ENCODE measurements at regions not wholly inside any gene's neighbourhood (a gene's known extent, or its start where the extent isn't known, plus 50 kb on each side); places are given as distances from the start of the nearest gene placed in this dataset.
"Not testable (repeated sequence)": the region's sequence is repeated elsewhere in the genome, so short reads cannot be mapped to it uniquely, and the experiment has no call there.

GRCh38 chr7:149992366-149992765 lies 118.6 kb downstream of the ATP6V0E2 start:
- not testable (repeated sequence) for DNase-seq (ENCODE audit: low read depth, low spot score)

DNA sequence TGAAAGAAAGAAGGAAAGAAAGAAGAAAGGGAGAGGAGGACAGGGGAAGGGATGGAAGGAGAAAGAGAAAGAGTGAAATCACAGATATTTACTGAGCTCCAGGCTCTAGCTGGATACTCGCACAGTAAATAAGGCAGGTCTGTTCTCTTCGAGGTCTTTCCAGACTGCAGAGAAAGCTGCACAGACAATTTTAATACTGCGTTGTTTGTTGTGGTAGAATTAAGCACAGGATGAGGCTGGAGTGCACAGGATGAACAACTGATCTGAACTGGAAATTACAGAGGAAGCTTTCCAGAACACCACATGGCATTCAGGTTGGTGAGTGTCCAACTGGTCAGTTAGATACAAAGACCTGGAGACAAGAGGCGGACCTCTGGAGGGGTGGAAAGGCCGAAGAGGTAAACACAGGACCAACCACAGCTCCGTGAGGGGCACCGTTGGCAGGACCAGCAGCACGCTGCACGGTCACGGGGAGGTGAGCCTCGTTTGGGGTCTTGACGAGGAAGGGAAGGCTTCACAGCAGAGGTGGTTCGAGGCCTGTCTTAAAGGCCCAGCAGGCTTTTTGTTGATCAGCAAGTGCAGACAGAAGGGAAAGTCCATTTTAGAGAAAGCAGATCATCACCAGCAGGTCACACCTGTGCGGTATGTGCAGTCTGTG lies 121.7 kb downstream of the ATP6V0E2 start:
- not testable (repeated sequence) for DNase-seq (ENCODE audit: low read depth, low spot score)

DNA sequence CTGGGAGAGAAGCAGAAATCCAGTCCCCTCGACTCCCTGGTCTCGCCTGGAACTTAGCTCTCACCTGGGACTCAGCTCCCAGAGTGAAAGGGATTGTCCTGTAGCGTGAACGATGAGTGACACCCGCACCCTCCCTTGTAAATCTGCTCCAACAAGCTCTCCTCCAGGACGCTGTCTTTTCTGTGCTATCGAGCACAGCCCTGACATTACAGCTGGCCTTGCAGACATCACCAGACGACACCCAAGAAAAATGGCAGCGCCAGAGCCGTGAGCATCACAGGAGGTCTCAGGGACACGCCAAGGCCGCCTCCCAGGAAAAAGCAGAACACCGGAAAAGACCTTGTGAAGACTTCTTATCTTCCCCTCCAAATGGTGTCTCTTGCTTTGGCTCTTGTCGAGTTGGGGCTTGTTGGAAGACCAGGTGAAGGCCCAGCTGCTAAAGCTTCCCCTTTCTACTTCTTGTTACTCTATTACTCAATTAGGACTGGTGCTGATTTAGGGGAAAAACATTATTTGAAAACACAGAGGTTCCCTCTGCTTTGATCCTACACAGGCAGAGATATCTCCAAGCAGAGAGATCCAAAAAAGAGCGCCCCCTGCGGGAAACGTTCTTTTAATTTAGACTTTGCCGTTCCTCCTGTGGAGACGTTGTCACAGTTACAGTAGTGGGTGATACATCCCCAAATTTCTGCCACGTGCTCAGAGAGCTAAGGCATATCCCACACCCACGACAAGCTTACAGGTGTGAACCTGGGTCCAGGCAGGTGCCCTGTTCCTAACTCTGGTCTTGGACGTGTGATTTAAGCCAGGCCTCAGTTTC lies 127.2 kb downstream of the ATP6V0E2 start:
- not testable (repeated sequence) for DNase-seq (ENCODE audit: low read depth, low spot score)

DNA sequence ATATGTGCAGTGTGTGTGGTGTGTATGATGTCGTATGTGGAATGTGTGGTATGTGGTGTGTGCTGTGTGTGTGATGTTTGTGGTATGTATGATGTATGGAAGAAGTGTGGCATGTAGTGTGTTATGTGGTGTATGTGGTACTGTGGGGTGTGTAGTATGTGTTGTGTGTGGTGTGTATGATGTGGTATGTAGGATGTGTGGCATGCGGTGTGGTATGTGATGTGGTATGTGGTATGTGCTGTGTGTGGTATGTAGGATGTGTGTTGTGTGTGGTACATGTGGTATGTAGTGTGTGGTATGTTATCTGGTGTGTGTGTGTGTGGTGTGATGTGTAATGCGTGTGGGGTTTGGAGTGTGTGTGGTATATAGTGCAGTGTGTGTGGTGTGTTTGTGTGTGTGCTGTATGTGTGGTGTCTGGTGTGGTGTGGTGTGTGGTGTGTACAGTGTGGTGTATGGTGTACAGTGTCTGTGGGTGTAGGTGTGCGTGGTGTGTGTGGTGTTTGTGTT lies 129.6 kb downstream of the ATP6V0E2 start:
- no peak for DNase-seq (ENCODE audit: low read depth, low spot score)

- not testable (repeated sequence) for DNase-seq (ENCODE audit: low read depth, low spot score)
Measured at GRCh38 chr7:150003973-150004372, 130.2 kb downstream of the ATP6V0E2 start.

DNA sequence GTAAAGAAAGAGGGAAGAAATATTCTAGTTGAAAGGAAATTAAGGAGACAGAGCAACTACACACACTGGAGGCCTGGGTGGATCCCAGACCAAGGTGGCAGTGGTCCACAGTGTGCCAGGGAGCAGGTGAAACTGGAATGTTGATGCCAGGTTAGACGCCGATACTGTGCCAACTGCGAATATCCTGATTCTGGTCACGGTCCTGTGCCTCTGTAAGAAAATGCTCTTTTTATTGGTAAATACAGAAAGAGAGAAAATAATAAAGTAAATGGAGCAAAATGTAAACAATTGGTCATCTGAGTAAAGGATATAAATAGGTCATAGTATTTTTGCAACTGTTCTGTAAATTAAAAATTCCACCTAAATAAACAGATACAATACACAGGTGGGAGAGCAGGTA lies 131.1 kb downstream of the ATP6V0E2 start:
- not testable (repeated sequence) for DNase-seq (ENCODE audit: low read depth, low spot score)

GRCh38 chr7:150009620-150010303 lies 136.0 kb downstream of the ATP6V0E2 start:
- not testable (repeated sequence) for DNase-seq (ENCODE audit: low read depth, low spot score)

- DNase-seq (ENCODE audit: low read depth, low spot score) = not testable (repeated sequence)
Measured at GRCh38 chr7:150016651-150017189, 143.0 kb downstream of the ATP6V0E2 start.

- not testable (repeated sequence) for DNase-seq (ENCODE audit: low read depth, low spot score)
Measured at GRCh38 chr7:150020210-150020609, 146.4 kb downstream of the ATP6V0E2 start.

- DNase-seq (ENCODE audit: low read depth, low spot score) = not testable (repeated sequence)
Measured at GRCh38 chr7:150024550-150025490, 151.1 kb downstream of the ATP6V0E2 start.

GRCh38 chr7:150025802-150026201 lies 152.0 kb downstream of the ATP6V0E2 start:
- DNase-seq (ENCODE audit: low read depth, low spot score) = not testable (repeated sequence)

DNA sequence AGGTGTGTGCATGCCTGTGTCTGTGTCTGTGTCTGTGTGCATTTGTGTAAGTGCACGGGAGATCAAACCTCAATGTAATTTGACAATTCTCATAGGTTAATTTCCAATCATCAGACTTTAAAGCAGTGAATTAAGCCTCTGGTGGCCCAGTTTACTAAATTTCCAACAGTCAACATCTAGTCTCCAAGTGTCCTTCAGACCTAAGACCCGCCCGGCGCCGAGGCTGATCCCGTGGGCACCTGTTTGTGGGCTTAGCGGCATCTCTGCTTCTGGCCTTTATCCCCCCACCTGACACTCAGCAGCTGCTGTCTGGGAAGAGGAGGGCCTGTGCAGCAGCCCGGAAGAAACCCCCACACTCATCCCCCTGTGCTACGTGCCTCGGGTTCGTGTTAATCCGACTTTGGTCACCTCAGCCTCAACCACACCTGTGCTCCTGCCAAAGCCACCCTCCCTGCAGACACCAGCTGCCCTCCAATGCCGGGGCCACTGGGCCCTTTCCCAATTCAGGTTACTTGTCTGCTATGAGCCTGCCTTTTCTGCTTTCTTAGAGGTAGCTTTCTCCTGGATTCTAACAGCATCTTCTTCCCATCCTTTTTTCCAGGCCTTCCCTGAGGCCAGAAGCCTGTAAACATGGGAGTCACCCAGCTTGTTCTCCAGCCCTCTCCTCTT lies 154.7 kb downstream of the ATP6V0E2 start:
- DNase-seq (ENCODE audit: low read depth, low spot score) = not testable (repeated sequence)

GRCh38 chr7:150029013-150029389 lies 155.2 kb downstream of the ATP6V0E2 start:
- DNase-seq (ENCODE audit: low read depth, low spot score) = not testable (repeated sequence)

- DNase-seq (ENCODE audit: low read depth, low spot score) = not testable (repeated sequence)
Measured at GRCh38 chr7:150031733-150032132, 158.0 kb downstream of the ATP6V0E2 start.

DNA sequence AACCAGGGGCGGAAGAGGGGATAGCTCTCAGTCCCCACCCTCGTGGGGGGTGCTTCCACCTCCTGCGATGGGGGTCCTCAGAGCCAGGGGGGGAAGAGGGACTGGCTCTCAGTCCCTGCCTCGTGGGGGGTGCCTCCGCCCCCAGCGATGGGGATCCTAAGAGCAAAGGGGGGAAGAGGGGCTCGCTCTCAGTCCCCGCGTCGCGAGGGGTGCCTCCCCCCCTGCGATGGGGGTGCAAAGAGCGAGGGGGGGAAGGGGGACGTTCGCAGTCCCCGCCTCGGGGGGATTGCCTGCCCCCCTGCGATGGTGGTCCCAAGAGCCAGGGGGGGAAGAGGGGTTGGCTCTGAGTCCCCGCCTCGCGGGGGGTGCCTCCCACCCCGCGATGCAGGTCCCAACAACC lies 159.9 kb downstream of the ATP6V0E2 start:
- DNase-seq (ENCODE audit: low read depth, low spot score) = not testable (repeated sequence)

DNA sequence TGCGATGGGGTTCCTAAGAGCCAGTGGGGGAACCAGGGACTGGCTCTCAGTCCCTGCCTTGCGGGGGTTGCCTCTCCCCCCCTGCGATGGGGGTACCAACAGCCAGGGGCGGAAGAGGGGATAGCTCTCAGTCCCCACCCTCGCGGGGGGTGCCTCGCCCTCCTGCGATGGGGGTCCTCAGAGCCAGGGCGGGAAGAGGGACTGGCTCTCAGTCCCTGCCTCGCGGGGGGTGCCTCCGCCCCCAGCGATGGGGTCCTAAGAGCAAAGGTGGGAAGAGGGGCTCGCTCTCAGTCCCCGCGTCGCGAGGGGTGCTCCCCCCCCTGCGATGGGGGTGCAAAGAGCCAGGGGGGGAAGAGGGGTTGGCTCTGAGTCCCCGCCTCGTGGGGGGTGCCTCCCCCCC lies 162.0 kb downstream of the ATP6V0E2 start:
- DNase-seq (ENCODE audit: low read depth, low spot score) = not testable (repeated sequence)

- DNase-seq (ENCODE audit: low read depth, low spot score) = not testable (repeated sequence)
Measured at GRCh38 chr7:150039061-150039460, 165.3 kb downstream of the ATP6V0E2 start.

DNA sequence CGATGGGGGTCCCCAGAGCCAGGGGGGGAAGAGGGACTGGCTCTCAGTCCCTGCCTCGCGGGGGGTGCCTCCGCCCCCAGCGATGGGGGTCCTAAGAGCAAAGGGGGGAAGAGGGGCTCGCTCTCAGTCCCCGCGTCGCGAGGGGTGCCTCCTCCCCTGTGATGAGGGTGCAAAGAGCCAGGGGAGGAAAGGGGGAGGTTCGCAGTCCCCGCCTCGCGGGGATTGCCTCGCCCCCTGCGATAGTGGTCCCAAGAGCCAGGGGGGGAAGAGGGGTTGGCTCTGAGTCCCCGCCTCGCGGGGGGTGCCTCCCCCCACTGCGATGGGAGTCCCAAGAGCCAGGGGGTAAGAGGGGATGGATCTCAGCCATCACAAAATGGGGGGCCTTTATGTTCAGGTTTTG lies 168.5 kb downstream of the ATP6V0E2 start:
- DNase-seq (ENCODE audit: low read depth, low spot score) = not testable (repeated sequence)

- DNase-seq (ENCODE audit: low read depth, low spot score) = not testable (repeated sequence)
Measured at GRCh38 chr7:150044771-150045170, 171.0 kb downstream of the ATP6V0E2 start.

DNA sequence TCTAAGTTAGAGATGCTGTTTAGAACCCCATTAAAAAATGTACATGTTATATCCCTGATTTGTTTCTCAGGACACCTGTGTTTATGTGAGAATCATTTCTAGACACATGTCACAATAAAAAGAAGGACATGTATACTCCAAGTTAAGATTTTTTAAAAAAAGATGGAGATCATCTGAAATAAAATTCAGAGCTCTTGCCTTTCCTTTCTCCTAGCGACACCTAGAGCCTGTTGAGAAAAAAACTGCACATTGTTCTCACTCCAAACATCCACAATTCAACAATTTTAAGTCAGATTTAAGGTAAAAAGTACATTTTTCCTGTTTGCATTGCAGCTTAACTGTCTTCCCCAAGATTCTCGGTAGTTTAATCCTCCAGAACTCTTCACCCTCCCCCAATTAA lies 171.8 kb downstream of the ATP6V0E2 start:
- not testable (repeated sequence) for DNase-seq (ENCODE audit: low read depth, low spot score)

Data from activated naive CD8-positive, alpha-beta T cell treated with anti-CD3 and anti-CD28 coated beads, Interleukin-2, amount 50 U/mL, for 16 hours (primary cell).